Sciatic nerve (tissue), 2 donors: ENCODE measurements at regions not wholly inside any gene's neighbourhood (a gene's known extent, or its start where the extent isn't known, plus 50 kb on each side); places are given as distances from the start of the nearest gene placed in this dataset.
"Not testable (repeated sequence)": the region's sequence is repeated elsewhere in the genome, so short reads cannot be mapped to it uniquely, and the experiment has no call there.

ENCODE experiments used
- ATAC-seq: fragments of 200-7000 bp; cut with Tn5 transposase; one replicate; pipeline ENCODE4 v1.9.1; 2020; ENCODE audit warnings: mild to moderate bottlenecking, moderate library complexity
- DNase-seq: peaks from one replicate; pipeline ENCODE4 v3.0.0-alpha.2; 2020; ENCODE audit warnings: low spot score
- intact Hi-C: fragments of 100-400 bp; cut with DNase I; formaldehyde crosslinking; loops from one replicate; pipeline ENCODE4 v1.14.2; 2022
- donor health status: DM: no; HTN: no; CAD: no.
- donor health status: DM: no; HTN: no; CAD: no.

- intact Hi-C loops = no loop called here
- no peak for ATAC-seq
- DNase-seq = no peak
These were observed 309.0 kb upstream of the AMIGO2 start for GRCh38 chr12:47388712-47389111.

GRCh38 chr12:47387994-47388393, 308.2 kb upstream of the AMIGO2 start:
- intact Hi-C loops = no loop called here
- ATAC-seq (no peak), DNase-seq (no peak)

- no peak for DNase-seq
- intact Hi-C loops = no loop called here
- no peak for ATAC-seq
These were observed 305.9 kb upstream of the AMIGO2 start for GRCh38 chr12:47385653-47386052.

GRCh38 chr12:47383942-47384341, 304.2 kb upstream of the AMIGO2 start:
- no peak for ATAC-seq
- intact Hi-C loops = no loop called here

GRCh38 chr12:47382305-47382704, 302.5 kb upstream of the AMIGO2 start:
- intact Hi-C loops = no loop called here
- ATAC-seq (no peak), DNase-seq (no peak)

More at GRCh38 chr12:47383942-47384341, 304.2 kb upstream of the AMIGO2 start:
- DNase-seq = no peak

GRCh38 chr12:47378907-47379306, 299.1 kb upstream of the AMIGO2 start:
- no peak for DNase-seq
- ATAC-seq = no peak
- intact Hi-C loops = no loop called here

- intact Hi-C loops = no loop called here
- peak; percentile 58 for ATAC-seq
- no peak for DNase-seq
These were observed 298.4 kb upstream of the AMIGO2 start for GRCh38 chr12:47378222-47378582.

- intact Hi-C loops = no loop called here
- peak; percentile 98 for ATAC-seq
These were observed 297.9 kb upstream of the AMIGO2 start for GRCh38 chr12:47377414-47378221.

GRCh38 chr12:47376927-47377326, 297.2 kb upstream of the AMIGO2 start:
- DNase-seq = no peak
- no peak for ATAC-seq
- intact Hi-C loops = no loop called here

More at GRCh38 chr12:47377414-47378221, 297.9 kb upstream of the AMIGO2 start:
- DNase-seq = peak; percentile 94

GRCh38 chr12:47373554-47374150, 293.9 kb upstream of the AMIGO2 start:
- ATAC-seq = no peak
- intact Hi-C loops = no loop called here
- no peak for DNase-seq

GRCh38 chr12:47370421-47370820, 290.7 kb upstream of the AMIGO2 start:
- intact Hi-C loops = no loop called here
- ATAC-seq (no peak), DNase-seq (no peak)

GRCh38 chr12:47369085-47369484, 289.3 kb upstream of the AMIGO2 start:
- intact Hi-C loops = no loop called here
- no peak for DNase-seq
- no peak for ATAC-seq

- ATAC-seq (no peak), DNase-seq (no peak)
- intact Hi-C loops = no loop called here
These were observed 288.3 kb upstream of the AMIGO2 start for GRCh38 chr12:47367912-47368537.

GRCh38 chr12:47366579-47366978, 286.8 kb upstream of the AMIGO2 start:
- ATAC-seq (no peak), DNase-seq (no peak)
- intact Hi-C loops = no loop called here

GRCh38 chr12:47366157-47366556, 286.4 kb upstream of the AMIGO2 start:
- DNase-seq (no peak), ATAC-seq (peak; percentile 39)
- intact Hi-C loops = no loop called here

- DNase-seq, intact Hi-C loops, ATAC-seq: not testable (repeated sequence)
These were observed 285.8 kb upstream of the AMIGO2 start for GRCh38 chr12:47365443-47366076.

GRCh38 chr12:47364261-47364660, 284.5 kb upstream of the AMIGO2 start:
- ATAC-seq (no peak), DNase-seq (no peak)
- intact Hi-C loops = no loop called here

GRCh38 chr12:47362126-47362705, 282.5 kb upstream of the AMIGO2 start:
- ATAC-seq = no peak
- intact Hi-C loops = no loop called here
- no peak for DNase-seq

GRCh38 chr12:47361389-47362021, 281.7 kb upstream of the AMIGO2 start:
- DNase-seq (no peak), ATAC-seq (no peak)
- intact Hi-C loops = no loop called here
